ENCODE measurements at regions not wholly inside any gene's neighbourhood (a gene's known extent, or its start where the extent isn't known, plus 50 kb on each side); places are given as distances from the start of the nearest gene placed in this dataset.

DNA sequence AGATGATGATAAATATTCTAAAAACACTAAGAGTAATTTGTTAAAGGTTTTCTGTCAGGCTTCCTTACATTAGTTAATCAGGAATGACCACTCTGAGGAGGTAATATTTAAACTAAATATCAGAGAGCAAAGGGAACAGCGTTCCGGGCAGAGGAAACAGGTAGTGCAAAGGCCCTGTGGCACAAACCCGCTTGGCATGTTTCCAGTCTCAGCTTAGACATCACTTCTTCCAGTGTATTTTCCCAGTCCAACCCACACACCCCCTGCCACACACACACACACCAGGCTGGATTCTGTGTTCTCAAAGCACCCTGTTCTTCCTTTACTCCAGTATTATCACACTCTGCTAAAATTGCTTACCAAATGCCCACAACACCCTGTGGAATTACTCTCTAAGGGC is 247.1 kb downstream of the RPS29 start:
- H3K36me3 ChIP-seq, result no peaks in the 10 kb centered on the region
- no peak for TF ChIP-seq Cebpa-rat (IDR thresholded peaks at IDR 0.05)

DNA sequence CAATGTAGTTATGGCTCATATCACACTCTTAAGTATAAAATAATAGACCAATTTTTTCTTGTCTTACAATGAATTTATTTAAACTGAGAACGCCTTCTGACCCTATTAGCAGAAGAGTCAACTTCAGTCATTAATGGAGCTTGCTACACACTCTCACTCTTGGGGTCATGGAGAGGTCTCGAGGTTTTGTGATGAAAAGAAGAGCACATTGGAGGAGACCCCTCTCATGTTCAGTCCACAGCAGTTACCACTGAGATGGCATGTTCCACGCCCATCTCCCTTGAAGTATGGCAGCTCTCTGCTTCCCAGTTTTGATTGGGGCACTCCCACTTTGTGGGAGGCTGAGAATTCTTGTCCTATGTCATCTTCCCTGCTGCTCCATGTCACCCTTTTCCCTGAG is 266.4 kb downstream of the RPS29 start:
- Histone ChIP-seq H3K4me3 (no peak overlapping the region), H3K36me3 (no peaks in the 10 kb centered on the region), H3K27ac (no peak overlapping the region), H4K20me1 (no peaks in the 10 kb centered on the region), H3K4me2 (no peak overlapping the region), H3K9me3 (no peaks in the 10 kb centered on the region), H3K9ac (no peak overlapping the region), H3K27me3 (no peaks in the 10 kb centered on the region), H3K4me1 (no peaks in the 10 kb centered on the region)
- TF ChIP-seq Cebpa-rat (IDR thresholded peaks at IDR 0.05), result no peak

More for the DNA sequence above, 247.1 kb downstream of the RPS29 start:
- Histone ChIP-seq H4K20me1 (no peaks in the 10 kb centered on the region), H3K4me1 (no peaks in the 10 kb centered on the region), H3K4me3 (no peak overlapping the region), H3K4me2 (no peak overlapping the region), H3K27me3 (no peaks in the 10 kb centered on the region), H3K27ac (no peak overlapping the region), H3K9me3 (no peaks in the 10 kb centered on the region), H3K9ac (no peak overlapping the region)

DNA sequence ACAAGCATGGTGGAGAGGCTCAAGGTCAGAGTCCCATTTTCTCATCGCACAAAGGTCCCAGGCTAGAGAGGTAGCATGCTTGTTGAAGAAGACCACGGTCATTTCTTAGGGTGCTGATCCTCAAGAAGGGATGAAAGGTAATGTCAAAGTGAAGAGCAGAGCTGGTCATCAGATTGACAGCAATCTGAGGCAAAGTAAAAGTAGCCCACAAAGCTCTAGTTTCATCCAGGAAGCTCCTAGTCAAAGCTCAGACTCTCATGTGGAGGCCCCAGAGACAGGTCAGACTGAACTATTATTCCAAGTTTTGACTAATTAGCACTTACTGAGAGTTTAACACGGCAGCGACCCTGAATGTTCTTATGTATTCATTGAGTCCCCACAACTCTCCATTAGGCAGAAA is 270.6 kb downstream of the RPS29 start:
- Histone ChIP-seq H3K36me3 (no peaks in the 10 kb centered on the region), H3K4me3 (no peak overlapping the region), H3K27me3 (no peaks in the 10 kb centered on the region), H4K20me1 (no peaks in the 10 kb centered on the region), H3K9ac (no peak overlapping the region), H3K9me3 (no peaks in the 10 kb centered on the region), H3K4me2 (no peak overlapping the region), H3K27ac (no peak overlapping the region), H3K4me1 (no peaks in the 10 kb centered on the region)
- TF ChIP-seq Cebpa-rat (IDR thresholded peaks at IDR 0.05), result no peak

DNA sequence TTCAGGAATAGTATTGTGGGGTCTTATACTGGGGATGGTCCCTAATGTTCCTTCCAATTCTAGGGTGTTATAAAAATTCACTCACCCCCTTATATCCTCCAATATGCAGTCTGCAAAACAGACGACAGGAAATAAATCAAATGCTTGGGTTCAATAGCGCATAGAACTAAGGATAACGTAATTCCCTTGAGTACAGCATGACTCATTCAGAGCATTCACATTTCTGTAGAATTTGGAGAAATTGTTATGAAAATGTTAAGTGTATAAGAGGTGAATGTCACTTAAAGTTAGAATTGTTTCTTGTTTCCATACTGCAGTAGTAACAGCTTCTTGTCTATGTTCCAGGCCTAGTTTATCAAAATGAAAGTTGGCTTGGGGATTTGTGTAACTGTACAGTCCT is 271.4 kb downstream of the RPS29 start:
- no peak overlapping the region for H3K9ac ChIP-seq
- H3K4me1 ChIP-seq, result no peaks in the 10 kb centered on the region
- no peak overlapping the region for H3K4me2 ChIP-seq
- H3K27ac ChIP-seq, result no peak overlapping the region
- no peaks in the 10 kb centered on the region for H3K36me3 ChIP-seq
- H3K9me3 ChIP-seq, result no peaks in the 10 kb centered on the region
- H3K27me3 ChIP-seq, result no peaks in the 10 kb centered on the region
- H3K4me3 ChIP-seq, result no peak overlapping the region
- H4K20me1 ChIP-seq, result no peaks in the 10 kb centered on the region
- TF ChIP-seq Cebpa-rat (IDR thresholded peaks at IDR 0.05), result no peak

DNA sequence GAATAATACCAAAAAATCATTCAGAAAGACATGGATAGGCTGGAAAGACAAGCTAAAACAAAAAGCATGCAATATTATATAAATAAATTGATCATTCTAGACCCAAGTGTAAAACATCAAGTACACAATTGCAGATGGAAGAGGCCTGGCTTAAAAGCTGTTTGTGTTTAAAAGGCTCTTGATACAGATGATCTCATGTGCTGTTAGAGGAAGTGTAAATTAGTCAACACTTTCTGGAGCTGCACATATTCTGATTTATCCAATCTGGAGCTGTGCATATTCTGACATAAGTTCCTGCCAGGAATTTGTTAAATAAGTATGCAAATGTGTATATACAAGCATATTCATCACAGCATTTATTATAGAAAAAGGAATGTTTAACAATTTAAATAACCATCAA is 273.1 kb downstream of the RPS29 start:
- Histone ChIP-seq H3K4me3 (no peak overlapping the region), H3K9me3 (no peaks in the 10 kb centered on the region), H3K4me2 (no peak overlapping the region), H3K27me3 (no peaks in the 10 kb centered on the region), H3K4me1 (no peaks in the 10 kb centered on the region), H3K36me3 (no peaks in the 10 kb centered on the region), H3K9ac (no peak overlapping the region), H4K20me1 (no peaks in the 10 kb centered on the region), H3K27ac (no peak overlapping the region)
- TF ChIP-seq Cebpa-rat (IDR thresholded peaks at IDR 0.05), result no peak

DNA sequence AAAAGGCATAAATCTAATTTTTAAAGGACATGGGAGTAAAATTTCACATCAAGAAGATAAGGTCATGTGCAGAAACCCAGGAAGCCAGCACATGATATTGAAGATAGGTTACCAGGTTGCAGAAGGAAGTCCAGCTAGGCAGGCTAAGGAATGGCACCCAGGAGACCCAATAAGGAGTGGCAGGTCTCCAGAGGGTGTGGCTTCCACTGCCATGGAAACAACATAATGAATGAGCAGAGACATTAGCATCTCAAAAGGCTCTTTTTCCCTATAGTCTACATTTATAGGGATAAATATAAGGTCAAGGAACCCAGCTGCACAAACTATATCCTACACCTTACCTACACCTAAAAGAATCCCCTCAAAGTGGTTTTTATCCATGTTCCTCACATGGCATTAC is 275.9 kb downstream of the RPS29 start:
- Histone ChIP-seq H4K20me1 (no peaks in the 10 kb centered on the region), H3K36me3 (no peaks in the 10 kb centered on the region), H3K4me2 (no peak overlapping the region), H3K9me3 (no peaks in the 10 kb centered on the region), H3K27me3 (no peaks in the 10 kb centered on the region), H3K4me3 (no peak overlapping the region), H3K9ac (no peak overlapping the region), H3K4me1 (no peaks in the 10 kb centered on the region), H3K27ac (no peak overlapping the region)
- no peak for TF ChIP-seq Cebpa-rat (IDR thresholded peaks at IDR 0.05)

DNA sequence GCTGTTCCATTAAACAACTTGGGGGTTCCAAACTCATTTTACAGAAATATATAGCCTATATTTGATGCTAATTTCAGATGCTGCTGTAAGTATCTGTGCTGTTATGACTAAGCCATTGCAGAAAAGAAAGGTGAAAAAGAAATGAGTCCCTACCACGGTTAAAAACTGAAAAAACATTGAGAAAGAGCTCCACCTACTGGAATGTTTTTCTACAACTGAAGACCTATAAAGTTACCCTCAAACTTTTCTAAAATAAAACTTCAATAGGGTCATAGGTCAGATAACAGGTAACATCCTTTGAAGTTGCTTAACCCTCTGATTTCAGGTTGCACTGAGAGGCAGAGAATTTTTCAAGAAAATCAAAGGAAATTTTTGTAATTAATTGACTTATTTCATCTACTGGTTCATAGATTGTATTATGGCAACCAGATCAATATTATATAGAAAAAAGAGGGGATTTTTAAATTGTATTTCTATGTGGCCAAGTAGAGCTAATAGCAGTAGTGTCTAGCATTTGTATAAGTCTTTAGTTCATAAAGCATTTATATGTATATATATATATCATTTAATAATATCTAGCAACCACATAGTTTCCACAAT is 279.9 kb downstream of the RPS29 start:
- H4K20me1 ChIP-seq, result no peaks in the 10 kb centered on the region
- H3K4me1 ChIP-seq, result no peaks in the 10 kb centered on the region
- no peaks in the 10 kb centered on the region for H3K36me3 ChIP-seq
- H3K9ac ChIP-seq, result no peak overlapping the region
- H3K4me3 ChIP-seq, result no peak overlapping the region
- H3K9me3 ChIP-seq, result no peaks in the 10 kb centered on the region
- no peak overlapping the region for H3K27ac ChIP-seq
- H3K4me2 ChIP-seq, result no peak overlapping the region
- no peaks in the 10 kb centered on the region for H3K27me3 ChIP-seq
- no peak for TF ChIP-seq Cebpa-rat (IDR thresholded peaks at IDR 0.05)

DNA sequence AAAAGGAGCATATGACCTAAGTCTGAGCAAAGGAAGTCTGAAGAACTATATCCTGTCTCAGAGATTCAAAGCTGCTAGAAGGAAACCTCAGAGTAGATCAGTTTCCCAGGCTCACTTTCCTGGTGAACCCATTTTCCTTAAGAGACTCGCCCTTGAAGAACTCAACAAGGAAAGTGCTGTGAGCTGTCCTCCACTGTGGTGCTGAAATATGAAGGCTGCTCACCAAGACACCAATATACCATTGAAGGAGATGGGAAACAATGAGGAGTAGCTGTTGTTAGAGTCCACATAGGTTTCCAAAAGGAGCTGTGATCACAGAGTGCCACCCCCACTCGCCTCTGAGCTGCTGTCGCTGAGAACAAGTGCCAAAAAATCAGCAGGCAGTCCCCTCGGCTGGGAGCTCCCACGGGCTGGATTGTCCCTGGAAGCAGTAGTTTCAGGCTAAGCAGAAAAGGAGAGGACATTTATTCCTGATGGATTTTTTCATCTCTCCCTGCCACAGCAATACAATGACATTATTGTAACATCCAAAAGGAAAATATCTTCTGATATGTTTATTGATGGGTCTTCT is 282.1 kb downstream of the RPS29 start:
- Histone ChIP-seq H4K20me1 (no peaks in the 10 kb centered on the region), H3K4me2 (no peak overlapping the region), H3K27me3 (no peaks in the 10 kb centered on the region), H3K9me3 (no peaks in the 10 kb centered on the region), H3K36me3 (no peaks in the 10 kb centered on the region), H3K4me3 (no peak overlapping the region), H3K27ac (no peak overlapping the region), H3K9ac (no peak overlapping the region), H3K4me1 (no peaks in the 10 kb centered on the region)
- TF ChIP-seq Cebpa-rat (IDR thresholded peaks at IDR 0.05), result no peak

DNA sequence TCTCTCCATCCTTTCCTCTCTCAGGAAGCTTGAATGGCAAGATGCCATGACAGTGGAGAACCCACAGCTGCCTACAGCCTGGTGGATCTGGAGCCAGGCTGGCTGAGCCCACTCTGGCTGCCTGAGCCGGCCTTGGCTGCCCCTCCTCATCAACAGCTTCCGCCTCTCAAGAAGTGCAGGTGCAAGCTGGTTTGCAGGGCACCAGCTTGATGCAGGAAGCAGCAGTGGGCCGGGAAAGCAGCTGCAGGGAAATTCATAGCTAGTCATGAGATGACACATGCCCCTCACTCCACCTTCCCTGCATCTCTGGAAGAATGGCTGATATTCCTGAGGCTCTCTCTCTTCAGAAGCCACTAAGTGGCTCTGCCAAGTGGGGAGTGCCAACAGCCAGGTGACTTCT is 289.1 kb downstream of the RPS29 start:
- no peak overlapping the region for H3K27ac ChIP-seq
- no peaks in the 10 kb centered on the region for H4K20me1 ChIP-seq
- peaks cover 7% of the 10 kb centered on the region for H3K4me1 ChIP-seq
- H3K4me3 ChIP-seq, result no peak overlapping the region
- no peak overlapping the region for H3K4me2 ChIP-seq
- H3K9me3 ChIP-seq, result no peaks in the 10 kb centered on the region
- H3K36me3 ChIP-seq, result no peaks in the 10 kb centered on the region
- no peak for TF ChIP-seq Cebpa-rat (IDR thresholded peaks at IDR 0.05)
- no peaks in the 10 kb centered on the region; the same call in 1 of the 2 replicates for H3K27me3 ChIP-seq
- H3K9ac ChIP-seq, result no peak overlapping the region

DNA sequence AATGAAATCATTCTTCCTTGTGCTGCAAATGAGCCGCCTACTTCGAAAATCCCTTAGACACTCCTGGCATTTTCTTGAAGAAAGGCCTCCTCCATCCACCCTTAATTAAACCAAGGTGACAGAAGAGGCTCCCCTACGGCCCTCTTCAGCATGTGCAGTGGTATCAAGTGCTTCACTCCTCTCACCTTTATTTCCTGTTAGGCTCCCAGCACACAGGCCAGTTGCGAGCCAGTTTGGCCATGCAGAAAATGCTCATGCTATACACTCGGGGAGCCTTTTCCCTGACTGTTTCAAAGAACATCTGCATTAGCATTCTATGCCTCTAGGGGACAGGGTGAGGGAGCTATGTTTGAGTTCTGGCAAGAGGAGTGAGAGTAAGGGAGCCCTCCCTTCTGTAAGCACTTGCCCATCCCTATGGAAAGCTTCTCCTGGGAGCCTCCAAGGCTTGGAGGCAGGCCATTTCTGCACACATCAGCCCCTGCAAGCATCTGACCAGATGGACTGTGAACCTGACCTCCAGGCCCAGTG is 291.5 kb downstream of the RPS29 start:
- Histone ChIP-seq H3K27me3 (no peaks in the 10 kb centered on the region; the same call in 1 of the 2 replicates), H3K4me1 (peaks cover 7% of the 10 kb centered on the region), H3K27ac (no peak overlapping the region), H3K4me2 (no peak overlapping the region), H3K36me3 (no peaks in the 10 kb centered on the region), H4K20me1 (no peaks in the 10 kb centered on the region), H3K9ac (no peak overlapping the region), H3K9me3 (no peaks in the 10 kb centered on the region), H3K4me3 (no peak overlapping the region)
- no peak for TF ChIP-seq Cebpa-rat (IDR thresholded peaks at IDR 0.05)
